CD4-positive, alpha-beta memory T cell (primary cell): ENCODE measurements at regions not wholly inside any gene's neighbourhood (a gene's known extent, or its start where the extent isn't known, plus 50 kb on each side); places are given as distances from the start of the nearest gene placed in this dataset.
"Not testable (repeated sequence)": the region's sequence is repeated elsewhere in the genome, so short reads cannot be mapped to it uniquely, and the experiment has no call there.

Experiments used
- CTCF ChIA-PET: fragments of 350-600 bp; sonication (Branson Sonifier 250); formaldehyde crosslinking; loops from one replicate; lab custom pipeline; 2021; ENCODE audit warnings: inconsistent platforms; ENCODE audit not compliant: partially characterized antibody; lab: Charles Lee
- POLR2A ChIA-PET: fragments of 350-600 bp; sonication (Branson Sonifier 250); formaldehyde crosslinking; loops from one replicate; lab custom pipeline; 2021; ENCODE audit not compliant: partially characterized antibody; lab: Charles Lee
- DNase-seq, 5 donors: peaks; one replicate each; pipeline versions ENCODE4 v3.0.0 to v3.0.0-alpha.2; 2020 to 2022; ENCODE audit warnings: mixed read lengths in 1 of 5
- H3K27ac ChIP-seq: one replicate; pipeline ENCODE4 v1.7.0; 2013; ENCODE audit warnings: low read depth, low read length
- H3K27me3 ChIP-seq: 2 replicates; pipeline ENCODE4 v1.7.0; 2013; ENCODE audit warnings: mild to moderate bottlenecking, low read length, moderate library complexity; ENCODE audit not compliant: insufficient read depth
- H3K36me3 ChIP-seq: 2 replicates; pipeline ENCODE4 v1.7.0; 2013; ENCODE audit warnings: mild to moderate bottlenecking, low read length, moderate library complexity; ENCODE audit not compliant: insufficient read depth
- H3K4me1 ChIP-seq: 2 replicates; pipeline ENCODE4 v1.7.0; 2013; ENCODE audit warnings: mild to moderate bottlenecking, low read length, moderate library complexity; ENCODE audit not compliant: insufficient read depth
- H3K4me3 ChIP-seq, 2 donors: one replicate each; pipeline ENCODE4 v1.7.0; 2013; ENCODE audit warnings: low read length in 2 of 2, mild to moderate bottlenecking in 1 of 2
- H3K9me3 ChIP-seq, 2 donors: one replicate each; pipeline ENCODE4 v1.7.0; 2013; ENCODE audit warnings: low read length in 2 of 2, control low read depth in 1 of 2; ENCODE audit not compliant: control insufficient read depth in 1 of 2
- H3K27ac Mint-ChIP-seq, 7 donors: one replicate each; pipeline ENCODE4 v1.8.0; 2020 to 2021; ENCODE audit warnings: mixed read lengths in 7 of 7, mild to moderate bottlenecking in 6 of 7, inconsistent platforms in 3 of 7, moderate library complexity in 3 of 7
- H3K27me3 Mint-ChIP-seq, 2 donors: one replicate each; pipeline ENCODE4 v1.8.0; 2020 to 2021; ENCODE audit warnings: mixed read lengths in 2 of 2
- H3K36me3 Mint-ChIP-seq, 2 donors: one replicate each; pipeline ENCODE4 v1.8.0; 2020 to 2021; ENCODE audit warnings: mixed read lengths in 2 of 2, inconsistent platforms in 1 of 2, mild to moderate bottlenecking in 1 of 2
- H3K4me1 Mint-ChIP-seq, 4 donors: one replicate each; pipeline ENCODE4 v1.8.0; 2020 to 2021; ENCODE audit warnings: mixed read lengths in 4 of 4, mild to moderate bottlenecking in 1 of 4
- H3K4me3 Mint-ChIP-seq, 8 donors: one replicate each; pipeline ENCODE4 v1.8.0; 2020 to 2021; ENCODE audit warnings: mixed read lengths in 8 of 8, mild to moderate bottlenecking in 7 of 8, moderate library complexity in 6 of 8, inconsistent platforms in 3 of 8
- H3K9me3 Mint-ChIP-seq, 8 donors: one replicate each; pipeline ENCODE4 v1.8.0; 2020 to 2021; ENCODE audit warnings: mixed read lengths in 8 of 8, mild to moderate bottlenecking in 5 of 8, inconsistent platforms in 3 of 8, moderate library complexity in 1 of 8
- intact Hi-C: fragments of 100-400 bp; cut with micrococcal nuclease; formaldehyde crosslinking; loops from one replicate; pipeline ENCODE4 v1.15.1; 2023

- Mint-ChIP-seq H3K27ac (no peak overlapping the region), H3K36me3 (peaks cover 0 to 4% of the 10 kb centered on the region in 2 donors), H3K4me3 (no peak overlapping the region), H3K4me1 (no peaks in the 10 kb centered on the region), H3K9me3 (peaks cover 3 to 59% (median 26%) of the 10 kb centered on the region in 8 donors), H3K27me3 (no peaks in the 10 kb centered on the region)
- no peak for DNase-seq
- peaks cover 0 to 8% of the 10 kb centered on the region in 2 donors for H3K9me3 ChIP-seq
- no peak overlapping the region for H3K27ac ChIP-seq
- H3K4me1 ChIP-seq: no peaks in the 10 kb centered on the region
- H3K4me3 ChIP-seq: no peak overlapping the region
- intact Hi-C loops: no loop called here
- no peaks in the 10 kb centered on the region for H3K27me3 ChIP-seq
- no peaks in the 10 kb centered on the region for H3K36me3 ChIP-seq
- ChIA-PET CTCF (no interaction called here), POLR2A (no interaction called here)
Measured at GRCh38 chr16:47829850-47830600, 325.8 kb downstream of the ABCC12 start.

- Mint-ChIP-seq H3K36me3 (no peaks in the 10 kb centered on the region), H3K4me1 (no peaks in the 10 kb centered on the region), H3K27ac (peak overlapping the region in 1 of 7 donors; percentile 70), H3K9me3 (peaks cover 3 to 32% (median 13%) of the 10 kb centered on the region in 8 donors), H3K27me3 (no peaks in the 10 kb centered on the region), H3K4me3 (no peak overlapping the region)
- no peaks in the 10 kb centered on the region for H3K4me1 ChIP-seq
- H3K27me3 ChIP-seq: no peaks in the 10 kb centered on the region
- ChIA-PET POLR2A (no interaction called here), CTCF (no interaction called here)
- no peak overlapping the region for H3K27ac ChIP-seq
- DNase-seq: no peak
- intact Hi-C loops: no loop called here
- H3K4me3 ChIP-seq: no peak overlapping the region
- H3K36me3 ChIP-seq: no peaks in the 10 kb centered on the region
- H3K9me3 ChIP-seq: peaks cover 0 to 4% of the 10 kb centered on the region in 2 donors
Measured at GRCh38 chr16:47826070-47826469, 329.7 kb downstream of the ABCC12 start.

GRCh38 chr16:47817048-47817447 is 338.7 kb downstream of the ABCC12 start:
- Mint-ChIP-seq H3K36me3 (peaks cover 0 to 2% of the 10 kb centered on the region in 2 donors), H3K9me3 (peaks cover 0 to 32% (median 16%) of the 10 kb centered on the region in 8 donors), H3K27ac (no peak overlapping the region), H3K4me1 (no peaks in the 10 kb centered on the region), H3K27me3 (peaks cover 4 to 5% of the 10 kb centered on the region in 2 donors), H3K4me3 (no peak overlapping the region)
- H3K27ac ChIP-seq: no peak overlapping the region
- no peak for DNase-seq
- H3K27me3 ChIP-seq: no peaks in the 10 kb centered on the region
- intact Hi-C loops: no loop called here
- ChIA-PET POLR2A (no interaction called here), CTCF (no interaction called here)
- H3K36me3 ChIP-seq: no peaks in the 10 kb centered on the region
- no peak overlapping the region for H3K4me3 ChIP-seq
- H3K9me3 ChIP-seq: no peaks in the 10 kb centered on the region
- no peaks in the 10 kb centered on the region for H3K4me1 ChIP-seq

- peaks cover 0 to 2% of the 10 kb centered on the region in 2 donors for H3K36me3 Mint-ChIP-seq
- no peak overlapping the region for H3K27ac Mint-ChIP-seq
- ChIA-PET POLR2A (no interaction called here), CTCF (no interaction called here)
- Histone ChIP-seq H3K27ac (no peak overlapping the region), H3K27me3 (no peaks in the 10 kb centered on the region), H3K4me1 (no peaks in the 10 kb centered on the region), H3K9me3 (no peaks in the 10 kb centered on the region), H3K4me3 (no peak overlapping the region), H3K36me3 (no peaks in the 10 kb centered on the region)
- no peaks in the 10 kb centered on the region for H3K4me1 Mint-ChIP-seq
- H3K27me3 Mint-ChIP-seq: peaks cover 4 to 5% of the 10 kb centered on the region in 2 donors
- no peak for DNase-seq
- intact Hi-C loops: no loop called here
- H3K4me3 Mint-ChIP-seq: no peak overlapping the region
- peaks cover 0 to 36% (median 19%) of the 10 kb centered on the region in 8 donors for H3K9me3 Mint-ChIP-seq
Measured at GRCh38 chr16:47816511-47816910, 339.3 kb downstream of the ABCC12 start.

- Histone ChIP-seq H3K4me1 (no peaks in the 10 kb centered on the region), H3K27ac (no peak overlapping the region), H3K27me3 (no peaks in the 10 kb centered on the region), H3K9me3 (no peaks in the 10 kb centered on the region), H3K4me3 (no peak overlapping the region), H3K36me3 (no peaks in the 10 kb centered on the region)
- ChIA-PET POLR2A (no interaction called here), CTCF (no interaction called here)
- peaks cover 0 to 2% of the 10 kb centered on the region in 2 donors for H3K36me3 Mint-ChIP-seq
- peaks cover 0 to 36% (median 22%) of the 10 kb centered on the region in 8 donors for H3K9me3 Mint-ChIP-seq
- H3K4me1 Mint-ChIP-seq: no peaks in the 10 kb centered on the region
- H3K4me3 Mint-ChIP-seq: no peak overlapping the region
- DNase-seq: no peak
- peaks cover 2 to 5% of the 10 kb centered on the region in 2 donors for H3K27me3 Mint-ChIP-seq
- intact Hi-C loops: no loop called here
- H3K27ac Mint-ChIP-seq: no peak overlapping the region
Measured at GRCh38 chr16:47815655-47816054, 340.1 kb downstream of the ABCC12 start.

GRCh38 chr16:47811758-47812157 is 344.0 kb downstream of the ABCC12 start:
- intact Hi-C loops, POLR2A ChIA-PET, H3K36me3 Mint-ChIP-seq, H3K4me1 ChIP-seq, H3K4me3 Mint-ChIP-seq, DNase-seq, H3K36me3 ChIP-seq, H3K27ac Mint-ChIP-seq, H3K4me1 Mint-ChIP-seq, H3K4me3 ChIP-seq, H3K27me3 ChIP-seq, CTCF ChIA-PET, H3K9me3 ChIP-seq, H3K27me3 Mint-ChIP-seq, H3K27ac ChIP-seq: not testable (repeated sequence)
- H3K9me3 Mint-ChIP-seq: peaks cover 0 to 52% (median 29%) of the 10 kb centered on the region in 8 donors

GRCh38 chr16:47806309-47806847 is 345.2 kb downstream of the PHKB start:
- DNase-seq: no peak
- Mint-ChIP-seq H3K4me1 (no peaks in the 10 kb centered on the region), H3K4me3 (no peak overlapping the region), H3K36me3 (no peaks in the 10 kb centered on the region), H3K27ac (no peak overlapping the region), H3K9me3 (peaks cover 0 to 22% (median 6%) of the 10 kb centered on the region in 8 donors), H3K27me3 (no peaks in the 10 kb centered on the region)
- H3K27ac ChIP-seq: no peak overlapping the region
- CTCF ChIA-PET: no interaction called here
- H3K9me3 ChIP-seq: no peaks in the 10 kb centered on the region
- no peaks in the 10 kb centered on the region for H3K36me3 ChIP-seq
- no peak overlapping the region for H3K4me3 ChIP-seq
- intact Hi-C loops: no loop called here
- POLR2A ChIA-PET: no interaction called here
- no peaks in the 10 kb centered on the region for H3K27me3 ChIP-seq
- no peaks in the 10 kb centered on the region for H3K4me1 ChIP-seq
